ENCODE measurements at regions not wholly inside any gene's neighbourhood (a gene's known extent, or its start where the extent isn't known, plus 50 kb on each side); places are given as distances from the start of the nearest gene placed in this dataset.

- no peaks in the 10 kb centered on the region for H3K36me3 ChIP-seq
- no peak for DNase-seq
- no peak overlapping the region for H3K4me3 ChIP-seq
- no peaks in the 10 kb centered on the region for H3K27me3 ChIP-seq
- H3K27ac ChIP-seq: no peak overlapping the region
- TF ChIP-seq, protein P1, sequence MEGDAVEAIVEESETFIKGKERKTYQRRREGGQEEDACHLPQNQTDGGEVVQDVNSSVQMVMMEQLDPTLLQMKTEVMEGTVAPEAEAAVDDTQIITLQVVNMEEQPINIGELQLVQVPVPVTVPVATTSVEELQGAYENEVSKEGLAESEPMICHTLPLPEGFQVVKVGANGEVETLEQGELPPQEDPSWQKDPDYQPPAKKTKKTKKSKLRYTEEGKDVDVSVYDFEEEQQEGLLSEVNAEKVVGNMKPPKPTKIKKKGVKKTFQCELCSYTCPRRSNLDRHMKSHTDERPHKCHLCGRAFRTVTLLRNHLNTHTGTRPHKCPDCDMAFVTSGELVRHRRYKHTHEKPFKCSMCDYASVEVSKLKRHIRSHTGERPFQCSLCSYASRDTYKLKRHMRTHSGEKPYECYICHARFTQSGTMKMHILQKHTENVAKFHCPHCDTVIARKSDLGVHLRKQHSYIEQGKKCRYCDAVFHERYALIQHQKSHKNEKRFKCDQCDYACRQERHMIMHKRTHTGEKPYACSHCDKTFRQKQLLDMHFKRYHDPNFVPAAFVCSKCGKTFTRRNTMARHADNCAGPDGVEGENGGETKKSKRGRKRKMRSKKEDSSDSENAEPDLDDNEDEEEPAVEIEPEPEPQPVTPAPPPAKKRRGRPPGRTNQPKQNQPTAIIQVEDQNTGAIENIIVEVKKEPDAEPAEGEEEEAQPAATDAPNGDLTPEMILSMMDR (IDR thresholded peaks at IDR 0.05): no peak
- TF ChIP-seq POLR2A (IDR thresholded peaks at IDR 0.05): no peak
- TF ChIP-seq EP300 (IDR thresholded peaks at IDR 0.05): no peak
- TF ChIP-seq POLR2AphosphoS5 (IDR thresholded peaks at IDR 0.05): no peak
- ATAC-seq (ENCODE audit: low FRiP score in 2 of 2): no peak
- no peaks in the 10 kb centered on the region for H3K4me1 ChIP-seq
- WGBS, 2 donors: 47 to 69% methylated on average over 4 of the region's 4 CpGs
- no peaks in the 10 kb centered on the region for H3K9me3 ChIP-seq
These were observed 373.2 kb upstream of the CNR1 start for GRCh38 chr6:88539295-88539764.

- TF ChIP-seq EP300 (IDR thresholded peaks at IDR 0.05): no peak
- no peak for TF ChIP-seq POLR2A (IDR thresholded peaks at IDR 0.05)
- TF ChIP-seq, protein P1 (IDR thresholded peaks at IDR 0.05): no peak
- TF ChIP-seq POLR2AphosphoS5 (IDR thresholded peaks at IDR 0.05): no peak
- H3K27ac ChIP-seq: no peak overlapping the region
- DNase-seq: no peak
- H3K9me3 ChIP-seq: no peaks in the 10 kb centered on the region
- no peaks in the 10 kb centered on the region for H3K36me3 ChIP-seq
- no peak for ATAC-seq (ENCODE audit: low FRiP score in 2 of 2)
- WGBS, 2 donors: 74 to 89% methylated on average over 3 of the region's 3 CpGs
- H3K4me1 ChIP-seq: no peaks in the 10 kb centered on the region
- H3K27me3 ChIP-seq: no peaks in the 10 kb centered on the region
- H3K4me3 ChIP-seq: no peak overlapping the region
These were observed 372.7 kb upstream of the CNR1 start for GRCh38 chr6:88538840-88539239.

DNA sequence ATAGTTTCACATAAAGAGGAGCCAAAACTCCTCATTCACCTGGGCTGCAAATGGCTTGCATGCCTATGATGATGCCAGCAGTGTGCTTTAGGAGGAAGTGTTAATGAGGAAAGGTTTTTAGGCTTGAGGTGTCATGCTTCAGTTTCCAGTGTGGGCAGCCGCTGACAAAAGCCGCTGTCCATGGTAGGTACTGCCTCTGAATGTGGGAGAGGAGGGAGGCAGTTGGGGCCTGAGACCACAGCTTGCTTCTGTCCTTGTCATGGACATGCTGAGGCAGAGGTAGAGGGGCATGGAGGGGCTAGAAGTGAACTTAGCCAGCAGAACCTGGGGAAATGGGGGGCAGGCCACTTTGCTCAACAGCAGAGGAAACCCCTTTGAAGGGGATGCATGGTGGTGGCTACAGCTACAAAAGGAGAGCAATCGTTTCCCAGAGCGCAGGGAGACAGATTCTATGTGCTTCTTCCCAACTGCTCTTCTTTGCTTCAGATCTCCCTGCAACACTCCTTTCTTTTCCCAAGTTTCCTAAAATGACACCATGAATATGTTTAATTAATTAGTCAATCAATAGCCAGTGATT, 372.1 kb upstream of the CNR1 start:
- DNase-seq: no peak
- no peaks in the 10 kb centered on the region for H3K36me3 ChIP-seq
- H3K4me1 ChIP-seq: no peaks in the 10 kb centered on the region
- H3K27me3 ChIP-seq: no peaks in the 10 kb centered on the region
- H3K4me3 ChIP-seq: no peak overlapping the region
- no peak overlapping the region for H3K27ac ChIP-seq
- ATAC-seq (ENCODE audit: low FRiP score in 2 of 2): no peak
- no peaks in the 10 kb centered on the region for H3K9me3 ChIP-seq
- TF ChIP-seq, protein P1 (IDR thresholded peaks at IDR 0.05): no peak
- no peak for TF ChIP-seq EP300 (IDR thresholded peaks at IDR 0.05)
- no peak for TF ChIP-seq POLR2AphosphoS5 (IDR thresholded peaks at IDR 0.05)
- no peak for TF ChIP-seq POLR2A (IDR thresholded peaks at IDR 0.05)
- 55 to 83% methylated on average over 3 to 4 of the region's 4 CpGs for WGBS, 2 donors

DNA sequence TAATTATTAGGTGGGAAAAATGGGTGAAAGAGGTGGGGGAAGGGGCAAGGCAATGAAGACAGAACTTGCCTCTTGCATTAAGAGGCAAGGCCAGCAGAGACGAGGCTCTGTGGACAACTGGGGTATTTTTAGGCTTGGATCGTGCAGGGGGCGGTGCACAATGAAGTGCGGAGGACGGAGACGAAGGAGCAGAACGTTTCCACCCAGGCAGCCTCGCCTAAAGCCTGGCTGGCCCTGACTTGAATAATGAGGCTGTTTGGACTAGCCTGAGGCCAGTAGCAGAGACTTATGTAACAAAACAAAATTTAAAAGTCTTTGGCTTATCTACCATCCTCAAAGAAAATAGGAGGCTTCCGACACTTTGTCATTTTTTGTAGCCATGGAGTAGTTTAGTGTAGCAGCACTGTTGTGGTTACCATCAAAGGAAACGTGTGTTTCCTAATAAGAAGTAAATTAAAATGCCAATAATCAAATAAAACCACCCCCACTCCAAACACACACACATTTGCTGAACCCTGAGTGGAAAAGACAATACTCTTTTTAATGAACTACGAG, 370.0 kb upstream of the CNR1 start:
- H3K4me1 ChIP-seq: no peaks in the 10 kb centered on the region
- ATAC-seq (ENCODE audit: low FRiP score in 2 of 2) (no peak), DNase-seq (no peak)
- no peak overlapping the region for H3K27ac ChIP-seq
- H3K27me3 ChIP-seq: no peaks in the 10 kb centered on the region
- no peaks in the 10 kb centered on the region for H3K9me3 ChIP-seq
- H3K4me3 ChIP-seq: no peak overlapping the region
- TF ChIP-seq, protein P1 (IDR thresholded peaks at IDR 0.05): no peak
- TF ChIP-seq EP300 (IDR thresholded peaks at IDR 0.05) (no peak), POLR2A (IDR thresholded peaks at IDR 0.05) (no peak), POLR2AphosphoS5 (IDR thresholded peaks at IDR 0.05) (no peak)
- no peaks in the 10 kb centered on the region for H3K36me3 ChIP-seq
- 39 to 42% methylated on average over 11 of the region's 11 CpGs for WGBS, 2 donors

- H3K4me3 ChIP-seq: no peak overlapping the region
- no peaks in the 10 kb centered on the region for H3K9me3 ChIP-seq
- ATAC-seq (ENCODE audit: low FRiP score in 2 of 2): no peak
- no peaks in the 10 kb centered on the region for H3K4me1 ChIP-seq
- TF ChIP-seq, protein P1 (IDR thresholded peaks at IDR 0.05): no peak
- TF ChIP-seq POLR2AphosphoS5 (IDR thresholded peaks at IDR 0.05) (no peak), EP300 (IDR thresholded peaks at IDR 0.05) (no peak), POLR2A (IDR thresholded peaks at IDR 0.05) (no peak)
- WGBS, 2 donors: 24 to 25% methylated on average over 1 of the region's 1 CpG
- no peak overlapping the region for H3K27ac ChIP-seq
- no peaks in the 10 kb centered on the region for H3K27me3 ChIP-seq
- H3K36me3 ChIP-seq: no peaks in the 10 kb centered on the region
- no peak for DNase-seq
These were observed 369.2 kb upstream of the CNR1 start for GRCh38 chr6:88535306-88535705.

All from upper lobe of left lung (tissue), 6 donors.